DND-41 (cell line): ENCODE measurements at regions not wholly inside any gene's neighbourhood (a gene's known extent, or its start where the extent isn't known, plus 50 kb on each side); places are given as distances from the start of the nearest gene placed in this dataset.

ENCODE experiments used
- ATAC-seq: fragments of 200-7000 bp; cut with Tn5 transposase; 3 replicates; pipeline ENCODE4 v1.9.1; 2021; ENCODE audit warnings: low read depth; ENCODE audit not compliant: insufficient read depth
- DNase-seq: peaks from one replicate; pipeline ENCODE4 v3.0.0-alpha.2; 2020
- H2AFZ ChIP-seq: 2 replicates; pipeline ENCODE4 v1.6.0; 2012; ENCODE audit warnings: low read depth, low read length
- H3K27ac ChIP-seq: 2 replicates; pipeline ENCODE4 v1.5.1; 2012; ENCODE audit warnings: low read length, inconsistent platforms
- H3K27me3 ChIP-seq: fragments of 200-600 bp; sonication (generic); 2 replicates; pipeline ENCODE4 v1.6.0; 2012; ENCODE audit warnings: low read length, mild to moderate bottlenecking, inconsistent platforms; ENCODE audit not compliant: insufficient read depth, poor library complexity
- H3K36me3 ChIP-seq: 2 replicates; pipeline ENCODE4 v1.5.1; 2012; ENCODE audit warnings: low read length, inconsistent platforms; ENCODE audit not compliant: insufficient read depth
- H3K4me1 ChIP-seq: 2 replicates; pipeline ENCODE4 v1.5.1; 2012; ENCODE audit warnings: mild to moderate bottlenecking, low read length; ENCODE audit not compliant: insufficient read depth
- H3K4me2 ChIP-seq: 2 replicates; pipeline ENCODE4 v1.6.0; 2012; ENCODE audit warnings: mild to moderate bottlenecking, moderate library complexity, low read length, inconsistent platforms; ENCODE audit not compliant: insufficient read depth
- H3K4me3 ChIP-seq, 2 experiments: fragments of 200-600 bp in 1 of 2; shearing (Covaris generic) in 1 of 2; 2 replicates each; pipeline ENCODE4 v1.5.1; 2012 to 2016; ENCODE audit warnings: inconsistent platforms in 2 of 2, low read length in 2 of 2, mild to moderate bottlenecking in 2 of 2, low read depth in 1 of 2, moderate library complexity in 1 of 2
- H3K79me2 ChIP-seq: 2 replicates; pipeline ENCODE4 v1.6.0; 2012; ENCODE audit warnings: low read length, inconsistent platforms; ENCODE audit not compliant: insufficient read depth
- H3K9ac ChIP-seq: 2 replicates; pipeline ENCODE4 v1.6.0; 2012; ENCODE audit warnings: low read depth, mild to moderate bottlenecking, inconsistent platforms, low read length, moderate library complexity
- H3K9me3 ChIP-seq: 2 replicates; pipeline ENCODE4 v1.5.1; 2012; ENCODE audit warnings: low read length, moderate library complexity, mild to moderate bottlenecking, inconsistent platforms; ENCODE audit not compliant: insufficient read depth, severe bottlenecking
- H4K20me1 ChIP-seq: 2 replicates; pipeline ENCODE4 v1.6.0; 2012; ENCODE audit warnings: low read length; ENCODE audit not compliant: insufficient read depth
- CTCF ChIP-seq: IDR thresholded peaks from 2 replicates; pipeline ENCODE4 v1.5.1; 2012; ENCODE audit warnings: borderline replicate concordance, low read length, moderate library complexity, mild to moderate bottlenecking; ENCODE audit not compliant: poor library complexity, severe bottlenecking; ENCODE audit errors: extremely low read depth
- EZH2 ChIP-seq: IDR thresholded peaks from 3 replicates; pipeline ENCODE4 v1.6.1; 2012; ENCODE audit warnings: borderline replicate concordance, low read depth, mild to moderate bottlenecking, moderate library complexity, low read length, inconsistent platforms; ENCODE audit not compliant: severe bottlenecking

DNA sequence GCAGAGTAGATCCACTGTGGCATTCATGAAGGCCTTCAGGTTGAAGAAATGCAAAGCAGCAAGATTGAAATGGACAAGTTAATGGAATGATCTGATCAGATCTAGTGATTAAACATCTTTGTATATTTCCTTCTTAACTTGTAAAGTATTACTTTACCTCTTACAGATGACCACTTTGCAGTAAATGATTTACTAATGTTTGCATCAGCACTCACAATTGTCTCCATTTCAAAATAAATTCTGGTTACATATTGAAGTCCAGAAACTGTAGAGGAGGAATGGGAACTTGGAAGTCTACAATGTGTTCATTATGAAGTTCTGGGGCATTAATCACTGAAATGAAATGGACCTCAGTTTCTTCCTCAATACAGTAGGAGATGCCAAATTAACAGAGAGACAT is 380.8 kb downstream of the FOXO1 start:
- H3K36me3 ChIP-seq: no peaks in the 10 kb centered on the region
- no peak overlapping the region for H3K4me2 ChIP-seq
- no peaks in the 10 kb centered on the region for H3K27me3 ChIP-seq
- H3K27ac ChIP-seq: no peak overlapping the region
- no peak overlapping the region for H2AFZ ChIP-seq
- DNase-seq (no peak), ATAC-seq (no peak)
- no peaks in the 10 kb centered on the region for H3K9me3 ChIP-seq
- H3K9ac ChIP-seq: no peak overlapping the region
- TF ChIP-seq CTCF (no peak), EZH2 (no peak)
- no peaks in the 10 kb centered on the region for H4K20me1 ChIP-seq
- H3K4me1 ChIP-seq: no peaks in the 10 kb centered on the region
- no peaks in the 10 kb centered on the region for H3K79me2 ChIP-seq
- no peak overlapping the region for H3K4me3 ChIP-seq

- H3K27ac ChIP-seq: no peak overlapping the region
- H4K20me1 ChIP-seq: no peaks in the 10 kb centered on the region
These were observed 379.0 kb downstream of the FOXO1 start for GRCh38 chr13:40287428-40287827.

DNA sequence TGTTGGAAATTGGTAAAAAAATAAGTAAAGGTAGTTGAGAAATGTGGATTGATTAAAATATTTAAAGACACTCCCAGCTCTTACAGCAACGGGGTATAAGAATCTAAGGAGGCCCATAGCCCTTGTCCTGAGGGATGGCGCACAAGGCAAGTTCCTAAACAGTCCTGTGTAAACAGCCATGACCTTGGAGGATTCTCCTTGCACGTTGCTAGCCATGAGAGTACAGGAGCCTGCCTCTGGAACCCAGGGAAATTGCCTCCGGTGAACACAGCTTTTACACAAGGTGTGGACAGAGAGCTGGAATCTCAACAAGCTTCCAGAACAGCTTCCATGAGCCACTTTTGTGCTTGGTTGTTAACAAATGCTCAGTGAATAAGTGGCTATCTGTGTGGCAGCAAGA is 378.2 kb downstream of the FOXO1 start:
- no peak for ATAC-seq
- TF ChIP-seq CTCF: no peak

More at GRCh38 chr13:40287428-40287827, 379.0 kb downstream of the FOXO1 start:
- Histone ChIP-seq H3K4me1 (no peaks in the 10 kb centered on the region), H3K36me3 (no peaks in the 10 kb centered on the region), H2AFZ (no peak overlapping the region), H3K4me3 (no peak overlapping the region), H3K9ac (no peak overlapping the region), H3K79me2 (no peaks in the 10 kb centered on the region), H3K27me3 (no peaks in the 10 kb centered on the region), H3K9me3 (no peaks in the 10 kb centered on the region), H3K4me2 (no peak overlapping the region)
- ATAC-seq: no peak
- no peak for TF ChIP-seq EZH2
- no peak for TF ChIP-seq CTCF
- DNase-seq: no peak

DNA sequence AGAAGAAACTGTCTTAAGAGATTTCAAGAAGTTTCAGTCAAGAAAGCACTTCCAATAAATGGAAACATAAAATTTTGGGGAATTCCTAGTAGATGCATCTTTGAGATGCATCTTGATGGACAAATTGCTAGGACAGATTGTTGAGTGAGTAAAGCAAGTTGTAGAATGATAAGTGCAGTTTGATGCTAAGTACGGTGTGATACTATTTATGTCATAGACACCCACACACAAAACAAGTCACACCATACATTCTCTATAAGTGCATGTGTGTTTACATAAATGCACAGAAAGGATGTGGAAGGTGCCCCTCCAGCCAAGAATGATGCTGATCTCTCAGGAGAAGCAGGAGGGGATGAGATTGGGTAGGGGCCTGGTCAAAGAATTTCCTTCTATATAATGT is 375.7 kb downstream of the FOXO1 start:
- ATAC-seq: no peak
- Histone ChIP-seq H3K79me2 (no peaks in the 10 kb centered on the region), H3K4me3 (no peak overlapping the region), H3K36me3 (no peaks in the 10 kb centered on the region), H3K27me3 (no peaks in the 10 kb centered on the region), H2AFZ (no peak overlapping the region), H4K20me1 (no peaks in the 10 kb centered on the region), H3K4me2 (no peak overlapping the region), H3K4me1 (no peaks in the 10 kb centered on the region), H3K27ac (no peak overlapping the region), H3K9ac (no peak overlapping the region), H3K9me3 (no peaks in the 10 kb centered on the region)
- DNase-seq: no peak
- no peak for TF ChIP-seq CTCF
- no peak for TF ChIP-seq EZH2

More for the DNA sequence above, 378.2 kb downstream of the FOXO1 start:
- Histone ChIP-seq H3K4me2 (no peak overlapping the region), H3K36me3 (no peaks in the 10 kb centered on the region), H3K27me3 (no peaks in the 10 kb centered on the region), H3K79me2 (no peaks in the 10 kb centered on the region), H3K27ac (no peak overlapping the region), H2AFZ (no peak overlapping the region), H3K4me3 (no peak overlapping the region), H4K20me1 (no peaks in the 10 kb centered on the region), H3K9ac (no peak overlapping the region), H3K4me1 (no peaks in the 10 kb centered on the region), H3K9me3 (no peaks in the 10 kb centered on the region)
- no peak for DNase-seq
